GM12878 (cell line): ENCODE measurements at regions not wholly inside any gene's neighbourhood (a gene's known extent, or its start where the extent isn't known, plus 50 kb on each side); places are given as distances from the start of the nearest gene placed in this dataset.

Experiments
- ATAC-seq: fragments of 200-7000 bp; cut with Tn5 transposase; 3 replicates; pipeline ENCODE4 v1.9.1; 2020; ENCODE audit warnings: mild to moderate bottlenecking, moderate library complexity
- BruUV-seq: library from RNA; stranded (reverse); fragments of 400-500 nt; replicated peaks from 2 replicates; lab custom pipeline; 2021; lab: Mats Ljungman, UMichigan
- CTCF ChIA-PET: fragments of 300-600 bp; sonication (Branson Sonifier 250); formaldehyde crosslinking; extraction: SDS; loops from one replicate; lab custom pipeline; 2021; ENCODE audit warnings: inconsistent platforms; lab: Yijun Ruan, JAX
- POLR2A ChIA-PET: fragments of 350-600 bp; formaldehyde crosslinking; extraction: SDS; loops from one replicate; lab custom pipeline; 2021; ENCODE audit warnings: inconsistent platforms; lab: Charles Lee
- RAD21 ChIA-PET: fragments of 300-600 bp; sonication (Branson Sonifier 250); formaldehyde crosslinking; loops from one replicate; lab custom pipeline; 2023; ENCODE audit warnings: antibody characterized with exemption; ENCODE audit not compliant: unreplicated experiment; lab: Charles Lee
- SMC1A ChIA-PET: fragments of 300-600 bp; sonication (Branson Sonifier 250); formaldehyde crosslinking; loops from one replicate; lab custom pipeline; 2023; ENCODE audit not compliant: unreplicated experiment, uncharacterized antibody; lab: Charles Lee
- DNase-seq: peaks from one replicate; pipeline ENCODE4 v3.0.0-alpha.2; 2011; ENCODE audit warnings: low read depth, low spot score
- FAIRE-seq: peaks from 3 replicates; lab custom pipeline; 2011; peaks lifted over from hg19 to GRCh38; lab: Jason Lieb, UNC
- H2AFZ ChIP-seq: 2 replicates; pipeline ENCODE4 v1.6.0; 2011; ENCODE audit warnings: low read depth, low read length, control low read depth; ENCODE audit not compliant: control insufficient read depth
- H3K27ac ChIP-seq: 2 replicates; pipeline ENCODE4 v1.5.1; 2011; ENCODE audit warnings: control low read depth; ENCODE audit not compliant: control insufficient read depth, insufficient read depth
- H3K27me3 ChIP-seq, 2 experiments: replicated peaks in 1 of 2; 2 replicates each; pipeline versions ENCODE4 v1.6.0 to v1.6.1; 2011; ENCODE audit warnings: low read length in 1 of 2; ENCODE audit not compliant: control insufficient read depth in 2 of 2, insufficient read depth in 2 of 2
- H3K36me3 ChIP-seq, 2 experiments: 2 replicates each; pipeline ENCODE4 v1.5.1; 2011; ENCODE audit warnings: low read length in 1 of 2; ENCODE audit not compliant: control insufficient read depth in 2 of 2, insufficient read depth in 2 of 2
- H3K4me1 ChIP-seq: 2 replicates; pipeline ENCODE4 v1.6.1; 2011; ENCODE audit warnings: mild to moderate bottlenecking, low read length, moderate library complexity, mixed read lengths; ENCODE audit not compliant: control insufficient read depth, insufficient read depth
- H3K4me2 ChIP-seq: 2 replicates; pipeline ENCODE4 v1.6.0; 2011; ENCODE audit warnings: control low read depth; ENCODE audit not compliant: control insufficient read depth, insufficient read depth
- H3K4me3 ChIP-seq: fragments of 200-600 bp; sonication (generic); 2 replicates; pipeline ENCODE4 v1.5.1; 2016
- H3K79me2 ChIP-seq: 2 replicates; pipeline ENCODE4 v1.6.0; 2011; ENCODE audit warnings: low read length; ENCODE audit not compliant: control insufficient read depth, insufficient read depth
- H3K9ac ChIP-seq: 2 replicates; pipeline ENCODE4 v1.8.0; 2011; ENCODE audit warnings: low read length, control low read depth, mixed read lengths; ENCODE audit not compliant: control insufficient read depth, insufficient read depth
- H3K9me3 ChIP-seq: replicated peaks from 3 replicates; pipeline ENCODE4 v1.5.1; 2011; ENCODE audit warnings: mild to moderate bottlenecking, low read length; ENCODE audit not compliant: control insufficient read depth, insufficient read depth
- H4K20me1 ChIP-seq: 2 replicates; pipeline ENCODE4 v1.6.0; 2011; ENCODE audit not compliant: control insufficient read depth, insufficient read depth
- ATF7 ChIP-seq: fragments of 450-650 bp; IDR thresholded peaks from 2 replicates; pipeline ENCODE4 v1.6.1; 2016; ENCODE audit warnings: low read depth, mild to moderate bottlenecking
- HDAC2 ChIP-seq: fragments of 200-600 bp; sonication (generic); IDR thresholded peaks from 2 replicates; pipeline ENCODE4 v1.6.1; 2017
- HDGF ChIP-seq: fragments of 450-650 bp; IDR thresholded peaks from 2 replicates; pipeline ENCODE4 v1.6.1; 2016; ENCODE audit warnings: antibody characterized with exemption
- IKZF2 ChIP-seq, 2 experiments: fragments of 450-650 bp; IDR thresholded peaks; 2 replicates each; pipeline ENCODE4 v1.6.1; 2017; ENCODE audit warnings: mild to moderate bottlenecking in 2 of 2, moderate library complexity in 2 of 2
- IRF3 ChIP-seq: fragments of 450-650 bp; IDR thresholded peaks from 2 replicates; pipeline ENCODE4 v1.6.1; 2014; ENCODE audit warnings: mild to moderate bottlenecking
- POLR2AphosphoS5 ChIP-seq: IDR thresholded peaks from 2 replicates; pipeline ENCODE4 v1.6.1; 2011; ENCODE audit warnings: mild to moderate bottlenecking, low read length, inconsistent platforms
- SUZ12 ChIP-seq: fragments of 200-600 bp; sonication (generic); IDR thresholded peaks from one replicate; pipeline ENCODE4 v1.6.1; 2018; ENCODE audit warnings: antibody characterized with exemption, mild to moderate bottlenecking; ENCODE audit not compliant: unreplicated experiment
- ZNF24 ChIP-seq: fragments of 450-650 bp; IDR thresholded peaks from 2 replicates; pipeline ENCODE4 v1.6.1; 2017; ENCODE audit warnings: antibody characterized with exemption, mild to moderate bottlenecking
- ZNF622 ChIP-seq: fragments of 450-650 bp; IDR thresholded peaks from 2 replicates; pipeline ENCODE4 v1.6.1; 2017; ENCODE audit warnings: mild to moderate bottlenecking, inconsistent platforms
- WGBS: methylation state at CpG from one replicate; pipeline ENCODE4 v1.1.6; 2016; ENCODE audit warnings: low lambda C conversion rate; ENCODE audit not compliant: insufficient replicate concordance, insufficient coverage; ENCODE audit errors: missing lambda C conversion rate; 5-methylcytosine and 5-hydroxymethylcytosine counted together
- in situ Hi-C: fragments of 300-500 bp; cut with MboI; formaldehyde crosslinking; loops from 9 replicates; pipeline ENCODE4 v1.14.3; 2018; ENCODE audit warnings: mixed read lengths
- intact Hi-C: fragments of 100-400 bp; cut with micrococcal nuclease; formaldehyde crosslinking; loops from one replicate; pipeline ENCODE4 v1.14.2; 2022; ENCODE audit not compliant: unreplicated experiment
- TF ChIP-seq, protein P1 (sequence below): IDR thresholded peaks from 2 replicates; pipeline ENCODE4 v1.6.1; 2012; ENCODE audit warnings: low read depth, low read length, improper control_type of control experiment
- TF ChIP-seq, protein P2 (sequence below): fragments of 450-650 bp; IDR thresholded peaks from 2 replicates; pipeline ENCODE4 v1.6.1; 2017; ENCODE audit warnings: mild to moderate bottlenecking, moderate library complexity

DNA sequence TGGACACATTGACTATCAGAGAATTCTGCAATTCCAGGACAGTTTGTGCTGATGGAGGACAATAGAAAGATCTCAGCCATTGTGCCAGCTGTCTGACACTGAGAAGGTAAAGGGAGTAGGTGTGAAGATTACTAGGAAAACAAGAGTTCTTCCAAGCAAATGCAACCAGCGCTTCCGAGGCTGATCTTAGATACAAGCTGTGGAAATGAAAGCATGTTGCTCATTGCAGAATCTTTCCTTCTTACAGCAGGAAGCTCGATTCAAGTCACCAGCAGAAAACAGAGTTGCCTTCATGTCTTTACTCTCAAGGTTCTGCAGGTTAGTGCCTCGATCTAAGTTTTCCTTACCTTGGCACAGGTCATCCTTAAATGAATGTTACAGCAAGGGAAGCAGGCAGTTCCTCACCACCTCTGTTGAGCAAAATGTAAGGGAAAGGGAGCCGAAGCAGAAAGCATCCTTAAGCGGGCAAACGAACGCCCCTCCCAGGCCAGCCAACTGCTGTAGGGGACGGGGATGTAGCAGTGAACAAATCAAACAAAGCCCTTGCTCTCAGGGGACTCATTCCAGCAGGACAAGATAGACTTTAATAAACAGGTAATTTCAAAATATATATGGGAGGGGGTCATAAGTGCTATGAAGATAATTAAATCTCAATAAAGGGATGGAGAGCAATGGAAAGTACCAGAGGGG, 54.3 kb downstream of the MARCHF4 start (continued):
- TF ChIP-seq IRF3 (no peak), HDGF (no peak), ATF7 (no peak), POLR2AphosphoS5 (no peak), IKZF2 (IDR thresholded peaks at IDR 0.05) (no peak)

DNA sequence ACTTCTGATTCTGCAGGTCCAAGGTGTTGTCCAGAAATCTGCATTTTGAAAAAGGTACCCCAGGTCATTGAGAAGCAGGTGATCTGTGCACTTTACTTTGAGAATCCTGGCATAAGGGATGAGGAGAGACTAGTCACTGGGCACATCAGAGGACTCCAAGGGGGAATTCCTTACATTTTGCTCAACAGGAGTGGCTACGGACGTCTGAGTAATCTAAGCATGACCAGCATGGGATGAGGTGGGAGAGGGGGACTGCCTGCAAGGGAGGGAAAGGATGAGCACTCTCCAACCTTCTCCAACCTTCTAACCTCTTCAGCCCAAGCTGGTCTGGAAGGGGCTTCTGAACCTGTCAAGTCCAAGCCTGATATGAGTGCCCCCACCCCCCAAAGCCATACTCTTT, 55.5 kb downstream of the MARCHF4 start:
- DNase-seq (no peak), ATAC-seq (no peak), FAIRE-seq (no peak)
- POLR2A ChIA-PET = no interaction called here
- 13% methylated on average over 2 of the region's 2 CpGs for WGBS
- no peaks in the 10 kb centered on the region for H3K36me3 ChIP-seq
- no peaks in the 10 kb centered on the region for H3K9me3 ChIP-seq
- peaks cover 0 to 3% of the 10 kb centered on the region in 2 experiments; a peak in 2 of 4 replicates for H3K27me3 ChIP-seq
- no peaks in the 10 kb centered on the region for H4K20me1 ChIP-seq
- H3K79me2 ChIP-seq = no peaks in the 10 kb centered on the region
- CTCF ChIA-PET = no interaction called here
- H3K27ac ChIP-seq = no peak overlapping the region
- no peak overlapping the region for H2AFZ ChIP-seq
- no peaks in the 10 kb centered on the region for H3K4me1 ChIP-seq
- RAD21 ChIA-PET = no interaction called here
- in situ Hi-C loops (no loop called here), intact Hi-C loops (no loop called here)
- no peak overlapping the region for H3K9ac ChIP-seq
- H3K4me2 ChIP-seq = no peak overlapping the region
- BruUV-seq = no TSS peak
- SMC1A ChIA-PET = no interaction called here
- no peak overlapping the region for H3K4me3 ChIP-seq
- TF ChIP-seq ZNF622 (no peak), SUZ12 (no peak), ZNF24 (no peak), HDAC2 (no peak)
- TF ChIP-seq, protein P1, sequence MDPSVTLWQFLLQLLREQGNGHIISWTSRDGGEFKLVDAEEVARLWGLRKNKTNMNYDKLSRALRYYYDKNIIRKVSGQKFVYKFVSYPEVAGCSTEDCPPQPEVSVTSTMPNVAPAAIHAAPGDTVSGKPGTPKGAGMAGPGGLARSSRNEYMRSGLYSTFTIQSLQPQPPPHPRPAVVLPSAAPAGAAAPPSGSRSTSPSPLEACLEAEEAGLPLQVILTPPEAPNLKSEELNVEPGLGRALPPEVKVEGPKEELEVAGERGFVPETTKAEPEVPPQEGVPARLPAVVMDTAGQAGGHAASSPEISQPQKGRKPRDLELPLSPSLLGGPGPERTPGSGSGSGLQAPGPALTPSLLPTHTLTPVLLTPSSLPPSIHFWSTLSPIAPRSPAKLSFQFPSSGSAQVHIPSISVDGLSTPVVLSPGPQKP = no peak
- TF ChIP-seq, protein P2, sequence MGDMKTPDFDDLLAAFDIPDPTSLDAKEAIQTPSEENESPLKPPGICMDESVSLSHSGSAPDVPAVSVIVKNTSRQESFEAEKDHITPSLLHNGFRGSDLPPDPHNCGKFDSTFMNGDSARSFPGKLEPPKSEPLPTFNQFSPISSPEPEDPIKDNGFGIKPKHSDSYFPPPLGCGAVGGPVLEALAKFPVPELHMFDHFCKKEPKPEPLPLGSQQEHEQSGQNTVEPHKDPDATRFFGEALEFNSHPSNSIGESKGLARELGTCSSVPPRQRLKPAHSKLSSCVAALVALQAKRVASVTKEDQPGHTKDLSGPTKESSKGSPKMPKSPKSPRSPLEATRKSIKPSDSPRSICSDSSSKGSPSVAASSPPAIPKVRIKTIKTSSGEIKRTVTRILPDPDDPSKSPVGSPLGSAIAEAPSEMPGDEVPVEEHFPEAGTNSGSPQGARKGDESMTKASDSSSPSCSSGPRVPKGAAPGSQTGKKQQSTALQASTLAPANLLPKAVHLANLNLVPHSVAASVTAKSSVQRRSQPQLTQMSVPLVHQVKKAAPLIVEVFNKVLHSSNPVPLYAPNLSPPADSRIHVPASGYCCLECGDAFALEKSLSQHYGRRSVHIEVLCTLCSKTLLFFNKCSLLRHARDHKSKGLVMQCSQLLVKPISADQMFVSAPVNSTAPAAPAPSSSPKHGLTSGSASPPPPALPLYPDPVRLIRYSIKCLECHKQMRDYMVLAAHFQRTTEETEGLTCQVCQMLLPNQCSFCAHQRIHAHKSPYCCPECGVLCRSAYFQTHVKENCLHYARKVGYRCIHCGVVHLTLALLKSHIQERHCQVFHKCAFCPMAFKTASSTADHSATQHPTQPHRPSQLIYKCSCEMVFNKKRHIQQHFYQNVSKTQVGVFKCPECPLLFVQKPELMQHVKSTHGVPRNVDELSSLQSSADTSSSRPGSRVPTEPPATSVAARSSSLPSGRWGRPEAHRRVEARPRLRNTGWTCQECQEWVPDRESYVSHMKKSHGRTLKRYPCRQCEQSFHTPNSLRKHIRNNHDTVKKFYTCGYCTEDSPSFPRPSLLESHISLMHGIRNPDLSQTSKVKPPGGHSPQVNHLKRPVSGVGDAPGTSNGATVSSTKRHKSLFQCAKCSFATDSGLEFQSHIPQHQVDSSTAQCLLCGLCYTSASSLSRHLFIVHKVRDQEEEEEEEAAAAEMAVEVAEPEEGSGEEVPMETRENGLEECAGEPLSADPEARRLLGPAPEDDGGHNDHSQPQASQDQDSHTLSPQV = no peak
